AG09309 (cell line): ENCODE measurements at regions not wholly inside any gene's neighbourhood (a gene's known extent, or its start where the extent isn't known, plus 50 kb on each side); places are given as distances from the start of the nearest gene placed in this dataset.

Experiments
- DNase-seq: peaks from one replicate; pipeline ENCODE4 v3.0.0-alpha.2; 2010; ENCODE audit warnings: low read depth
- H3K4me3 ChIP-seq: 2 replicates; pipeline ENCODE4 v1.5.1; 2011; ENCODE audit warnings: mild to moderate bottlenecking, low read depth, low read length, moderate library complexity; ENCODE audit not compliant: control insufficient read depth
- CTCF ChIP-seq: IDR thresholded peaks from 2 replicates; pipeline ENCODE4 v1.5.1; 2011; ENCODE audit warnings: mild to moderate bottlenecking, low read depth, low read length, inconsistent platforms; ENCODE audit not compliant: insufficient read depth, control insufficient read depth; ENCODE audit errors: missing control alignments

DNA sequence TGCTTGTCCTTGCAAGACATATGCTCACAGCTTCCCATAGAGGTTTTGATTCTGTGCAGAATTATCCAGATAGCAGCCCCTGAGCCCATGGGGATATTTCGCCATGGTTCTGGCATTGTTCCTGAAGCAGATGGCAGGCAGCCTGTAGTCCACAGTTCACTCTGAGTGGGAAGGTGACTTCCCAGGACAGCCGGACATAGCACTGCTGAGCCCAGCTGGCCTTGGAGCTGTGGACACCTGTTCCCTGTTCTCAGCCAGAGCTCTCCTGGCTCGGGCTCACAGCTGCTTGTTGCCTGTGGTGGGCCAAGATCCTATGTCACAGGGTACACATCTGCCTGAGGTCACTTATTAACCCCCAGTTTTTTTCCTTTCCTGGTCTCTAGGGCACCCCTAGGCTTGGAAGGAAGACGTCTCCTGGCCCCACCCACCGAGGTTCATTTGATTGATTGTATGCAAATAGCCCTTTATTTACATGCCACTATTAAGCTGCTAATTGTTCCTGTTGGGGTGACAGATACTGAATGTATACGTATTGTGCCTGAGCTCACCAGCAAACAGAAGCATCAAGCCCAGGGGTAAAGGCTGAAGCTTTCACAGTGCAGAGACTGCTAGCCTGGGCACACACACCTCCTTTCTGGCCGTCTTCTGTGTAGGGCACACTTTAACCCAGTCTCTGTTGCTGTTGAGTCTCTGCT lies 96.6 kb upstream of the DMRT1 start:
- no peak for DNase-seq
- TF ChIP-seq CTCF = no peak
- H3K4me3 ChIP-seq = no peak overlapping the region

DNA sequence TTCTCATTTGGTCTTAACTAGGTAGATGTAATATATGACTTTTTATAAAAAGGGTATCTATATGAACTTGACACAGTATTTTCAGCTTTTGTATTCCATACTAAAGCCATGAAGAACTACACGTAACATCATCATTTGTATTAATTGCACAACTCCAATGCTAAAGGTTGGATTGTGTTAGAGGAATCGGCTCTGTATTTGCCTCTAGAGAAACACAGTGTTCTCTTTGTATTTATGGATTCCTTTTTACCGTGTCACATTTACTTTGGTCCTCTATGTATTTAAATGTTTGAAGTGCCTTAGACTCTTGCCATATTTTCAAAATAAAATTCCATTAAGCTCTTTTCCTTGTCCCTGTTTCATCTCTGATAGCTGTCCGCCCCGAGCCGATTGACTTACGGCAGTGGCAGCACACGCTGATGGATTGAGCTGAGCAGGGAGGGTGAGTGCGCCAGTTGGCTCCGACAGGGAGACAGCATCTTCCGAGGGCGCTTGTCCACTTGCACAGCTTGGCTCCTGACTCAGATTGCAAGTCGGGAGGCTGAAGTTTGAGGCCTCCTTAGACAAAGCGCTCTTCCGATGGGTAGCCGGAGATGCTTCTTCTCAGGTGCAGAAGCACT lies 95.6 kb upstream of the DMRT1 start:
- no peak for TF ChIP-seq CTCF
- DNase-seq = no peak
- no peak overlapping the region for H3K4me3 ChIP-seq

DNA sequence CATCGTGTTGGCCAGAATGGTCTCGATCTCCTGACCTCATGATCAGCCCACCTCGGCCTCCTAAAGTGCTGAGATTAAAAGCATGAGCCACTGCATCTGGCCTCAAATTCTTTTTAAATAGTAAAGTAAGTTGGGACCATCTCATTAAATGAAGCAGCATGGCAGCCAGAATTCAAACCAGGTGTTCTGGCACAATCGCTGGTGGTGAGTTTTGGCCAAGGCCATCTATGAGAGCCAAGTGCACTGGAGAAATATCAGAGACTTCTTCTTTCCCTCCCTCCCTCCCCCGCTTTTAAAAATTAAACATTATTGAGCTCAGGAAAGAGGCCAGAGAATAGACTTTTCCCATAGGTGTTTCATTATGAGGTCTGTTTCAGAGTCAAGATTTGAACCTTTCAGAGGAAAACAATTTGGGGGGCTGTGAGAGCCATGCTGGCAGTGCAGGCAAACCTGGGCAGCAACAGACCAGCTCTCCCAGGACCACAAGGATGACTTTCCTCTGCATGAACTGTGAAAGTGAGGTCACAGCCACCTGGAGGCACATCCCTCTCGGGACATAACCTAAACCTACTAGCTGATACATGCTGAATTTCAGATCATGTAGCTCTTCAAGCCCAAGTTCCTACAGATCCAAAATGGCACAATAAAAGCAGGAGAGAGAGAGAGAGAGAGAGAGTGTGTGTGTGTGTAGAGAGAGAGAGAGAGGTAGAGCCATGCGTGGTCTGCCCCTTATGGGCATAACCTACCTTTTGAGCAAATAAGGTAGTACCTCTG lies 94.6 kb upstream of the DMRT1 start:
- H3K4me3 ChIP-seq = no peak overlapping the region
- no peak for DNase-seq
- TF ChIP-seq CTCF = no peak

- no peak for DNase-seq
- TF ChIP-seq CTCF = no peak
- no peak overlapping the region for H3K4me3 ChIP-seq
Observed at GRCh38 chr9:747567-747966, 93.9 kb upstream of the DMRT1 start.

DNA sequence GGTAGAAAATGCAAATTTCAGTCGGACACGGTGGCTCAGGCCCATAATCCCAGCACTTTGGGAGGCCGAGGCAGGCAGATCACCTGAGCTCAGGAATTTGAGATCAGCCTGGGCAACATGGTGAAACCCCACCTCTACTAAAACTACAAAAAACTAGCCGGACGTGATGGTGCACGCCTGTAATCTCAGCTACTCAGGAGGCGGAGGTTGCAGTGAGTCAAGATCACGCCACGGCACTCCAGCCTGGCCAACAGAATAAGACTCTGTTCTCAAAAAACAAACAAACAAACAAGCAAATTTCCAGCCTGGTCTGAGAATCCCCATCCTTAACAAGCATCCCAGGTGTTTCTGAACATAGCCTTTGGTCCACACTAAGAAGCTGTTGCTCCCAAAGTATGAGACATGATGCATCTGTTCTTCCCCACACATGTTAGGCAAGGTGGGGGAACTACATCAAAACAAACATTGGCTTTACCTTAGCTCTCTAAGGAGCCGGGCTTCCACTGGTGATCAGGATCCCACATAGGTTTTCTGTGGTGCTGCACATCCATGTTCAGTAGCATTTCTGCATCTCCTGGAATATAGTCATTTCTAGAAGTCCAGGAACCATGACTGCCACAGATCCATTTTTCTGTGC lies 92.5 kb upstream of the DMRT1 start:
- TF ChIP-seq CTCF = no peak
- H3K4me3 ChIP-seq = no peak overlapping the region

GRCh38 chr9:749716-750115 lies 91.8 kb upstream of the DMRT1 start:
- no peak for DNase-seq
- no peak for TF ChIP-seq CTCF
- H3K4me3 ChIP-seq = no peak overlapping the region

More for the DNA sequence above, 92.5 kb upstream of the DMRT1 start:
- no peak for DNase-seq
